C4-2B (cell line): ENCODE measurements at regions not wholly inside any gene's neighbourhood (a gene's known extent, or its start where the extent isn't known, plus 50 kb on each side); places are given as distances from the start of the nearest gene placed in this dataset.

Source experiments
- ZFX ChIP-seq: fragments of 450-650 bp; IDR thresholded peaks from 2 replicates; pipeline ENCODE4 v1.6.1; 2017
- TF ChIP-seq, protein P1 (sequence below): fragments of 450-650 bp; conservative IDR thresholded peaks from 2 replicates; pipeline ENCODE4 v1.5.1; 2017; ENCODE audit warnings: mild to moderate bottlenecking

DNA sequence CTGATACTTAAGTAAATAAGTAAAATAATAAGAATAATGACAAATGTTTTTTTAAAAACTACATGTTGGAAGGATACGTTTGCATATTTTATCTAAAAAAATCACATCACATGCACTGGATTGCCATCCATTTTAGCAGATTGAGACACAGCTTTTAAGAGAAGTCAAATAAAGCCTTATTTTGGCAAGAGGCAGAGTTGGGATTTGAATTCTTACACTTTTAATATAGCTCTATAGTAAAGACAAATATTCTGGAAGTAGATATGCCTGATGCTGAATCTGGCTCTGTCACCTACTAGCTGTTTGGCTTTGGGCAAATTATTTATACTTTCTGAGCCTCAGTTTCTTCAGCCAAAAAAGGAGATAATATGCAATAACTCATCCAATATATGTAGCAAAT is 386.4 kb downstream of the ETV1 start:
- TF ChIP-seq, protein P1, sequence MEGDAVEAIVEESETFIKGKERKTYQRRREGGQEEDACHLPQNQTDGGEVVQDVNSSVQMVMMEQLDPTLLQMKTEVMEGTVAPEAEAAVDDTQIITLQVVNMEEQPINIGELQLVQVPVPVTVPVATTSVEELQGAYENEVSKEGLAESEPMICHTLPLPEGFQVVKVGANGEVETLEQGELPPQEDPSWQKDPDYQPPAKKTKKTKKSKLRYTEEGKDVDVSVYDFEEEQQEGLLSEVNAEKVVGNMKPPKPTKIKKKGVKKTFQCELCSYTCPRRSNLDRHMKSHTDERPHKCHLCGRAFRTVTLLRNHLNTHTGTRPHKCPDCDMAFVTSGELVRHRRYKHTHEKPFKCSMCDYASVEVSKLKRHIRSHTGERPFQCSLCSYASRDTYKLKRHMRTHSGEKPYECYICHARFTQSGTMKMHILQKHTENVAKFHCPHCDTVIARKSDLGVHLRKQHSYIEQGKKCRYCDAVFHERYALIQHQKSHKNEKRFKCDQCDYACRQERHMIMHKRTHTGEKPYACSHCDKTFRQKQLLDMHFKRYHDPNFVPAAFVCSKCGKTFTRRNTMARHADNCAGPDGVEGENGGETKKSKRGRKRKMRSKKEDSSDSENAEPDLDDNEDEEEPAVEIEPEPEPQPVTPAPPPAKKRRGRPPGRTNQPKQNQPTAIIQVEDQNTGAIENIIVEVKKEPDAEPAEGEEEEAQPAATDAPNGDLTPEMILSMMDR, result no peak
- no peak for TF ChIP-seq ZFX
